IMR-90 (cell line): ENCODE measurements at regions not wholly inside any gene's neighbourhood (a gene's known extent, or its start where the extent isn't known, plus 50 kb on each side); places are given as distances from the start of the nearest gene placed in this dataset.

Source experiments
- ATAC-seq: fragments of 200-7000 bp; cut with Tn5 transposase; 2 replicates; pipeline ENCODE4 v1.9.1; 2020; ENCODE audit warnings: low read depth, mild to moderate bottlenecking, moderate library complexity
- BruUV-seq: library from RNA; stranded (reverse); fragments of 400-500 nt; replicated peaks from 2 replicates; lab custom pipeline; 2021; lab: Mats Ljungman, UMichigan
- CTCF ChIA-PET: fragments of 300-600 bp; formaldehyde crosslinking; extraction: SDS; loops from one replicate; lab custom pipeline; 2021; ENCODE audit warnings: antibody characterized with exemption; lab: Yijun Ruan, JAX
- POLR2A ChIA-PET: fragments of 300-600 bp; sonication (Branson Sonifier 250); formaldehyde crosslinking; loops from one replicate; lab custom pipeline; 2022; ENCODE audit warnings: antibody characterized with exemption; ENCODE audit not compliant: unreplicated experiment; lab: Charles Lee
- DNase-seq: peaks from one replicate; pipeline ENCODE4 v3.0.0; 2013
- H2AFZ ChIP-seq: replicated peaks from 2 replicates; pipeline ENCODE3; 2013; ENCODE audit warnings: low read length, mild to moderate bottlenecking; ENCODE audit not compliant: poor library complexity
- H2AK5ac ChIP-seq: 2 replicates; pipeline ENCODE4 v1.6.1; 2013; ENCODE audit warnings: low read depth, low read length, inconsistent platforms
- H2AK9ac ChIP-seq: replicated peaks from 2 replicates; pipeline ENCODE3; 2013; ENCODE audit warnings: mild to moderate bottlenecking, low read depth, low read length, moderate library complexity; ENCODE audit not compliant: poor library complexity
- H2BK120ac ChIP-seq: 2 replicates; pipeline ENCODE4 v1.6.1; 2013; ENCODE audit warnings: low read depth, low read length, inconsistent platforms
- H2BK15ac ChIP-seq: 3 replicates; pipeline ENCODE4 v1.6.1; 2013; ENCODE audit warnings: low read depth, low read length, inconsistent platforms
- H2BK20ac ChIP-seq: 2 replicates; pipeline ENCODE4 v1.6.1; 2013; ENCODE audit warnings: low read depth, mild to moderate bottlenecking, inconsistent platforms, low read length, moderate library complexity
- H2BK5ac ChIP-seq: 2 replicates; pipeline ENCODE4 v1.6.1; 2013; ENCODE audit warnings: mild to moderate bottlenecking, low read depth, low read length, inconsistent platforms; ENCODE audit not compliant: poor library complexity, severe bottlenecking
- H3K14ac ChIP-seq: replicated peaks from 2 replicates; pipeline ENCODE4 v1.6.1; 2013; ENCODE audit warnings: low read depth, low read length, inconsistent platforms
- H3K18ac ChIP-seq: 2 replicates; pipeline ENCODE4 v1.6.1; 2013; ENCODE audit warnings: low read depth, low read length, control low read depth
- H3K23ac ChIP-seq: 2 replicates; pipeline ENCODE4 v1.6.1; 2013; ENCODE audit warnings: low read depth, low read length, inconsistent platforms
- H3K27ac ChIP-seq: 2 replicates; pipeline ENCODE4 v1.5.1; 2013; ENCODE audit warnings: mild to moderate bottlenecking, control low read depth, low read length; ENCODE audit not compliant: insufficient read depth
- H3K27me3 ChIP-seq: 2 replicates; pipeline ENCODE4 v1.6.1; 2013; ENCODE audit warnings: low read length; ENCODE audit not compliant: control insufficient read depth, insufficient read depth
- H3K36me3 ChIP-seq: 2 replicates; pipeline ENCODE4 v1.6.1; 2013; ENCODE audit warnings: low read length, mixed read lengths; ENCODE audit not compliant: control insufficient read depth, insufficient read depth
- H3K4ac ChIP-seq: 2 replicates; pipeline ENCODE4 v1.6.1; 2013; ENCODE audit warnings: low read depth, low read length, inconsistent platforms
- H3K4me1 ChIP-seq: 2 replicates; pipeline ENCODE4 v1.6.1; 2013; ENCODE audit warnings: low read length, mixed read lengths; ENCODE audit not compliant: control insufficient read depth, insufficient read depth
- H3K4me2 ChIP-seq: 2 replicates; pipeline ENCODE4 v1.6.1; 2013; ENCODE audit warnings: low read depth, mild to moderate bottlenecking, control low read depth, low read length, moderate library complexity
- H3K4me3 ChIP-seq: 2 replicates; pipeline ENCODE4 v1.5.1; 2013; ENCODE audit warnings: low read depth, mild to moderate bottlenecking, control low read depth, low read length, moderate library complexity; ENCODE audit not compliant: insufficient read depth
- H3K56ac ChIP-seq: 2 replicates; pipeline ENCODE4 v1.6.1; 2013; ENCODE audit warnings: low read length, inconsistent platforms; ENCODE audit not compliant: insufficient read depth; ENCODE audit errors: extremely low read depth
- H3K79me1 ChIP-seq, 2 experiments: 2 replicates each; pipeline ENCODE4 v1.6.1; 2013; ENCODE audit warnings: low read length in 2 of 2, inconsistent platforms in 1 of 2, low read depth in 1 of 2
- H3K9ac ChIP-seq: 2 replicates; pipeline ENCODE4 v1.6.1; 2013; ENCODE audit warnings: low read depth, low read length, control low read depth
- H3K9me1 ChIP-seq: 2 replicates; pipeline ENCODE4 v1.6.1; 2013; ENCODE audit warnings: low read length, inconsistent platforms; ENCODE audit not compliant: insufficient read depth
- H3K9me3 ChIP-seq: 2 replicates; pipeline ENCODE4 v1.6.1; 2013; ENCODE audit warnings: low read length; ENCODE audit not compliant: control insufficient read depth, insufficient read depth
- H4K20me1 ChIP-seq: 2 replicates; pipeline ENCODE4 v1.6.1; 2013; ENCODE audit warnings: low read length, inconsistent platforms; ENCODE audit not compliant: insufficient read depth
- H4K5ac ChIP-seq: 2 replicates; pipeline ENCODE4 v1.6.1; 2013; ENCODE audit warnings: mild to moderate bottlenecking, low read depth, low read length, control low read depth
- H4K8ac ChIP-seq, 2 experiments: 2 replicates each; pipeline ENCODE4 v1.6.1; 2013; ENCODE audit warnings: low read depth in 2 of 2, low read length in 2 of 2, control low read depth in 1 of 2, inconsistent platforms in 1 of 2
- H4K91ac ChIP-seq: 2 replicates; pipeline ENCODE4 v1.6.1; 2013; ENCODE audit warnings: low read depth, low read length, inconsistent platforms; ENCODE audit not compliant: insufficient read depth
- BHLHE40 ChIP-seq: fragments of 150-350 bp; IDR thresholded peaks from 2 replicates; pipeline ENCODE4 v1.6.1; 2016; ENCODE audit warnings: mild to moderate bottlenecking, low read depth, low read length
- CEBPB ChIP-seq: IDR thresholded peaks from 2 replicates; pipeline ENCODE4 v1.6.1; 2012; ENCODE audit warnings: low read depth, low read length, improper control_type of control experiment
- CHD1 ChIP-seq: IDR thresholded peaks from 2 replicates; pipeline ENCODE4 v1.6.1; 2012; ENCODE audit warnings: low read depth, low read length, improper control_type of control experiment
- CTCF ChIP-seq: conservative IDR thresholded peaks from 2 replicates; pipeline ENCODE4 v1.5.1; 2012; ENCODE audit warnings: mild to moderate bottlenecking, low read depth, low read length, improper control_type of control experiment
- ELK1 ChIP-seq: fragments of 150-350 bp; IDR thresholded peaks from 2 replicates; pipeline ENCODE4 v1.6.1; 2016; ENCODE audit warnings: low read depth, mild to moderate bottlenecking, low read length, moderate library complexity, borderline replicate concordance
- FOS ChIP-seq: fragments of 150-350 bp; IDR thresholded peaks from 2 replicates; pipeline ENCODE4 v1.6.1; 2016; ENCODE audit warnings: low read depth, low read length
- MAFK ChIP-seq: IDR thresholded peaks from 2 replicates; pipeline ENCODE4 v1.6.1; 2012; ENCODE audit warnings: low read depth, low read length, improper control_type of control experiment
- MAZ ChIP-seq: IDR thresholded peaks from 2 replicates; pipeline ENCODE4 v1.6.1; 2012; ENCODE audit warnings: low read depth, mild to moderate bottlenecking, low read length, improper control_type of control experiment, moderate library complexity, borderline replicate concordance
- MXI1 ChIP-seq: IDR thresholded peaks from 2 replicates; pipeline ENCODE4 v1.6.1; 2012; ENCODE audit warnings: low read depth, mild to moderate bottlenecking, low read length, moderate library complexity, borderline replicate concordance
- NFE2L2 ChIP-seq: fragments of 150-350 bp; IDR thresholded peaks from 2 replicates; pipeline ENCODE4 v1.6.1; 2016; ENCODE audit warnings: low read depth, mild to moderate bottlenecking, low read length
- POLR2A ChIP-seq: IDR thresholded peaks from 2 replicates; pipeline ENCODE4 v1.6.1; 2012; ENCODE audit warnings: mild to moderate bottlenecking, low read depth, low read length
- RAD21 ChIP-seq: IDR thresholded peaks from 2 replicates; pipeline ENCODE4 v1.6.1; 2012; ENCODE audit warnings: low read length, improper control_type of control experiment
- RCOR1 ChIP-seq: IDR thresholded peaks from 2 replicates; pipeline ENCODE4 v1.6.1; 2012; ENCODE audit warnings: mild to moderate bottlenecking, low read length, improper control_type of control experiment; ENCODE audit not compliant: insufficient replicate concordance
- RFX5 ChIP-seq: IDR thresholded peaks from 2 replicates; pipeline ENCODE4 v1.8.0; 2012; ENCODE audit warnings: low read depth, mild to moderate bottlenecking, low read length, moderate library complexity
- SMC3 ChIP-seq: fragments of 150-350 bp; IDR thresholded peaks from 2 replicates; pipeline ENCODE4 v1.6.1; 2016; ENCODE audit warnings: low read depth, mild to moderate bottlenecking, antibody characterized with exemption, low read length, moderate library complexity
- USF2 ChIP-seq: fragments of 150-350 bp; IDR thresholded peaks from 2 replicates; pipeline ENCODE4 v1.6.1; 2017; ENCODE audit warnings: mild to moderate bottlenecking, antibody characterized with exemption, low read length, low read depth
- WGBS, 2 experiments: methylation state at CpG; one replicate each; pipeline versions ENCODE4 v1.1.5 to v1.1.7; 2013; ENCODE audit warnings: missing lambda C conversion rate in 2 of 2; ENCODE audit not compliant: insufficient read length in 1 of 2; ENCODE audit errors: extremely low coverage in 2 of 2; 5-methylcytosine and 5-hydroxymethylcytosine counted together
- dilution Hi-C: fragments of 300-500 bp; cut with HindIII; formaldehyde crosslinking; loops from one replicate; pipeline ENCODE4 v1.14.3; 2018; ENCODE audit warnings: low sequenced_read_pairs; ENCODE audit not compliant: unreplicated experiment
- in situ Hi-C: fragments of 300-500 bp; cut with MboI; formaldehyde crosslinking; loops from 3 replicates; pipeline ENCODE4 v1.14.3; 2019; ENCODE audit warnings: low sequenced_read_pairs, inconsistent platforms, mixed read lengths
- intact Hi-C: fragments of 100-400 bp; cut with micrococcal nuclease; formaldehyde crosslinking; loops from 2 replicates; pipeline ENCODE4 v1.10.0; 2022

GRCh38 chr5:5788793-5789192 is 366.3 kb downstream of the ICE1 start:
- intact Hi-C loops (loop anchor here (10.0 kb wide), 1 partner anchor 1154 kb away; no protein-coding TSS in a partner anchor), dilution Hi-C loops (no loop called here), in situ Hi-C loops (no loop called here)
- H3K23ac ChIP-seq = no peak overlapping the region
- H3K9ac ChIP-seq = no peak overlapping the region
- POLR2A ChIA-PET = no interaction called here
- no peak overlapping the region for H4K5ac ChIP-seq
- H3K4me2 ChIP-seq = no peak overlapping the region
- no peak overlapping the region for H2AK9ac ChIP-seq
- no peaks in the 10 kb centered on the region for H3K79me1 ChIP-seq
- no peaks in the 10 kb centered on the region for H4K20me1 ChIP-seq
- TF ChIP-seq ELK1 (no peak), RCOR1 (no peak), BHLHE40 (no peak), MXI1 (no peak), POLR2A (no peak), CTCF (no peak), CHD1 (no peak), NFE2L2 (no peak), FOS (no peak), RFX5 (no peak), RAD21 (no peak), CEBPB (no peak), USF2 (no peak), MAFK (no peak), MAZ (no peak), SMC3 (no peak)
- H4K91ac ChIP-seq = no peak overlapping the region
- no peaks in the 10 kb centered on the region for H3K9me1 ChIP-seq
- no peaks in the 10 kb centered on the region for H3K36me3 ChIP-seq
- H2BK120ac ChIP-seq = no peak overlapping the region
- CTCF ChIA-PET = interaction anchor here (0.5 kb wide), 1 partner anchor 383 kb away, joined by 3 read pairs; no protein-coding TSS in a partner anchor
- no peak for ATAC-seq
- WGBS, 2 experiments = no CpG with 5 or more reads among the region's 5 CpGs
- H3K18ac ChIP-seq = no peak overlapping the region
- H3K56ac ChIP-seq = no peak overlapping the region
- H2AK5ac ChIP-seq = no peak overlapping the region
- no peak overlapping the region for H3K27ac ChIP-seq
- no peak overlapping the region for H3K4me3 ChIP-seq
- no peak for DNase-seq
- H3K27me3 ChIP-seq = no peaks in the 10 kb centered on the region
- no peak overlapping the region for H2BK15ac ChIP-seq
- no peaks in the 10 kb centered on the region for H3K4me1 ChIP-seq
- no TSS peak for BruUV-seq
- no peak overlapping the region for H3K14ac ChIP-seq
- H3K4ac ChIP-seq = no peak overlapping the region
- no peak overlapping the region for H2BK20ac ChIP-seq
- H3K9me3 ChIP-seq = peaks cover 13% of the 10 kb centered on the region
- H2BK5ac ChIP-seq = no peak overlapping the region
- no peak overlapping the region for H2AFZ ChIP-seq
- H4K8ac ChIP-seq = no peak overlapping the region
